RPMI8226 (cell line): ENCODE measurements at regions not wholly inside any gene's neighbourhood (a gene's known extent, or its start where the extent isn't known, plus 50 kb on each side); places are given as distances from the start of the nearest gene placed in this dataset.
A peak's percentile ranks its signal among the peaks of the same experiment; 100 is the strongest.

Experiments used
- DNase-seq: peaks from one replicate; pipeline ENCODE4 v3.0.0-alpha.2; 2015

GRCh38 chr10:43702213-43702935 lies 53.7 kb upstream of the ZNF32 start:
- DNase-seq, result peak; percentile 14

GRCh38 chr10:43701295-43701694 lies 52.6 kb upstream of the ZNF32 start:
- DNase-seq, result no peak

GRCh38 chr10:43700306-43700705 lies 51.6 kb upstream of the ZNF32 start:
- DNase-seq, result no peak

DNA sequence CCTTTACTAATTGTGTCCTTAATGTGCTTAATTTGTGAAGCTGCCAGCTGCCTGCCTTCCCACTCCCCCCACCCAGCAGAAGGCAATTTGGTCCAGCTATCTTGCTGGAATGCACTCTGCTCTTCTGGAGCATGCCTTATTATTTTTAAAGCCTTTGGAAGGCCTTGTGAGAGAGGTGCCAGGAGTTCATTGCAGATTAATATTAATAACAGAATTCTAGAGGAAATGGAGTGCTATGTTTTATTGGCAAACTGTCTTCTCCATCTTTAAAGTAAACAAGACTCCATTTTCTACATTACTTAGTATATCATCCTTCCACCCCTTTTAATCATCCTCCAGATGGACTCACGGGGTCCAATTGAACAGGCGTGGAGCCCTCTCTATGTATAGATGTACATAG lies 50.8 kb upstream of the ZNF32 start:
- DNase-seq, result no peak
